ENCODE measurements at regions not wholly inside any gene's neighbourhood (a gene's known extent, or its start where the extent isn't known, plus 50 kb on each side); places are given as distances from the start of the nearest gene placed in this dataset.

DNA sequence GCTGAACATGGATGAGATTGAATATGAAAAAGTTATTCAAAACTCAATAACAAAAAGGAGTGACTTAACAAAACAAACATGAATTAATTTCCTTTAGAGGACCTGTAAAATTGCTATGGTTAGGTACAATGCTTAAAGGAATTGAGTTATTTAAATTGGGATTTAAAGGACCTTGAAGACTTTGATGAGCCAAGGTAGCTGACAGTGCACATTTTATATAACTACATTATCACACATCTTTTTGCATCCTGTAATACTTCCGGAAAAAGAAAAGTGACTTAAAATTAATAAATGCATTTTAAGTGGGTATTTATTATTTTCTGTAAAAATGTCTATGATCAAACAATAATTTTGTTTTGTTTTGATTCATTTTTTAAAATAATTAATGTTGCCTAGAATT is 964.8 kb upstream of the SLIT2 start:
- H2BK5ac ChIP-seq (ENCODE audit: insufficient read length, low read length) = no peak overlapping the region
- no peaks in the 10 kb centered on the region for H3K23me2 ChIP-seq (ENCODE audit: insufficient read length, low read depth, low read length, poor library complexity, severe bottlenecking)
- H3K79me1 ChIP-seq (ENCODE audit: insufficient read depth, low read depth, low read length, poor library complexity, severe bottlenecking) = no peaks in the 10 kb centered on the region
- H3K4me1 ChIP-seq (ENCODE audit: insufficient read depth, low read length) = no peaks in the 10 kb centered on the region
- no peak overlapping the region for H3K56ac ChIP-seq (ENCODE audit: insufficient read length, low read depth, low read length)
- H2AK5ac ChIP-seq (ENCODE audit: insufficient read length, low read length) = no peak overlapping the region
- Mint-ChIP-seq H3K27me3 (ENCODE audit: low read depth) (no peaks in the 10 kb centered on the region), H3K4me3 (no peak overlapping the region), H3K27ac (no peak overlapping the region), H3K4me1 (no peaks in the 10 kb centered on the region), H3K36me3 (ENCODE audit: insufficient read depth in 1 of 3, low read depth in 3 of 3) (peaks cover 5 to 16% (median 12%) of the 10 kb centered on the region in 3 experiments), H3K9me3 (peaks cover 24 to 29% of the 10 kb centered on the region in 2 experiments)
- no peak overlapping the region for H3K4ac ChIP-seq (ENCODE audit: low read depth, low read length)
- H2BK120ac ChIP-seq (ENCODE audit: low read depth, low read length, poor library complexity, severe bottlenecking) = no peak overlapping the region
- H3K27me3 ChIP-seq (ENCODE audit: insufficient read depth, low read length) = no peaks in the 10 kb centered on the region
- no peak overlapping the region for H3T11ph ChIP-seq (ENCODE audit: low read length)
- H4K20me1 ChIP-seq (ENCODE audit: control insufficient read depth, insufficient read depth, insufficient read length) = no peaks in the 10 kb centered on the region
- H3K79me2 ChIP-seq (ENCODE audit: insufficient read depth, low read length) = no peaks in the 10 kb centered on the region
- H3K27ac ChIP-seq (ENCODE audit: insufficient read length, low read depth, low read length) = no peak overlapping the region
- no peak overlapping the region for H4K8ac ChIP-seq (replicated peaks; ENCODE audit: insufficient read length, low read depth, low read length)
- H2BK20ac ChIP-seq (ENCODE audit: low read depth, low read length, poor library complexity, severe bottlenecking) = no peak overlapping the region
- H2AFZ ChIP-seq (ENCODE audit: low read length) = no peak overlapping the region
- no peak overlapping the region for H3K9ac ChIP-seq (ENCODE audit: extremely low read depth, insufficient read length, low read length)
- H3K9me3 ChIP-seq (ENCODE audit: control insufficient read depth, low read depth, low read length) = peaks cover under 1% of the 10 kb centered on the region
- H4K5ac ChIP-seq (ENCODE audit: insufficient read length, low read depth, low read length) = no peak overlapping the region
- H2BK15ac ChIP-seq (ENCODE audit: low read depth, low read length) = no peak overlapping the region
- WGBS (ENCODE audit: extremely low coverage, insufficient read length, low lambda C conversion rate) = no CpG with 5 or more reads among the region's 1 CpG
- H3K14ac ChIP-seq (ENCODE audit: insufficient read depth, low read length) = no peak overlapping the region
- no peak overlapping the region for H4K91ac ChIP-seq (ENCODE audit: insufficient read length, low read depth, low read length)
- H2BK12ac ChIP-seq (ENCODE audit: insufficient read length, low read depth, low read length) = no peak overlapping the region
- H3K18ac ChIP-seq (ENCODE audit: insufficient read length, low read depth, low read length) = no peak overlapping the region
- no peak for DNase-seq
- TF ChIP-seq, protein P1, sequence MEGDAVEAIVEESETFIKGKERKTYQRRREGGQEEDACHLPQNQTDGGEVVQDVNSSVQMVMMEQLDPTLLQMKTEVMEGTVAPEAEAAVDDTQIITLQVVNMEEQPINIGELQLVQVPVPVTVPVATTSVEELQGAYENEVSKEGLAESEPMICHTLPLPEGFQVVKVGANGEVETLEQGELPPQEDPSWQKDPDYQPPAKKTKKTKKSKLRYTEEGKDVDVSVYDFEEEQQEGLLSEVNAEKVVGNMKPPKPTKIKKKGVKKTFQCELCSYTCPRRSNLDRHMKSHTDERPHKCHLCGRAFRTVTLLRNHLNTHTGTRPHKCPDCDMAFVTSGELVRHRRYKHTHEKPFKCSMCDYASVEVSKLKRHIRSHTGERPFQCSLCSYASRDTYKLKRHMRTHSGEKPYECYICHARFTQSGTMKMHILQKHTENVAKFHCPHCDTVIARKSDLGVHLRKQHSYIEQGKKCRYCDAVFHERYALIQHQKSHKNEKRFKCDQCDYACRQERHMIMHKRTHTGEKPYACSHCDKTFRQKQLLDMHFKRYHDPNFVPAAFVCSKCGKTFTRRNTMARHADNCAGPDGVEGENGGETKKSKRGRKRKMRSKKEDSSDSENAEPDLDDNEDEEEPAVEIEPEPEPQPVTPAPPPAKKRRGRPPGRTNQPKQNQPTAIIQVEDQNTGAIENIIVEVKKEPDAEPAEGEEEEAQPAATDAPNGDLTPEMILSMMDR (conservative IDR thresholded peaks at IDR 0.05) = no peak
- H3K4me2 ChIP-seq (ENCODE audit: insufficient read depth, insufficient read length, low read length) = no peak overlapping the region
- no peak overlapping the region for H3K23ac ChIP-seq (ENCODE audit: insufficient read length, low read depth, low read length)
